ENCODE measurements at regions not wholly inside any gene's neighbourhood (a gene's known extent, or its start where the extent isn't known, plus 50 kb on each side); places are given as distances from the start of the nearest gene placed in this dataset.

GRCh38 chrX:10974920-10975319 lies 136.2 kb upstream of the HCCS start:
- intact Hi-C loops (cut with DNase I; ENCODE audit: low total_unique reads), result no loop called here
- Histone ChIP-seq H3K27ac (no peak overlapping the region), H3K4me1 (peaks cover 0 to 4% (median 0%) of the 10 kb centered on the region in 4 donors), H3K4me3 (no peak overlapping the region), H3K36me3 (no peaks in the 10 kb centered on the region), H3K27me3 (no peaks in the 10 kb centered on the region), H3K9me3 (no peaks in the 10 kb centered on the region)
- no peak for DNase-seq
- TF ChIP-seq CTCF (IDR thresholded peaks at IDR 0.05), result no peak

- H3K9me3 ChIP-seq, result no peaks in the 10 kb centered on the region
- TF ChIP-seq CTCF (IDR thresholded peaks at IDR 0.05), result no peak
- H3K4me1 ChIP-seq, result no peaks in the 10 kb centered on the region
- H3K4me3 ChIP-seq, result no peak overlapping the region
- no peaks in the 10 kb centered on the region for H3K36me3 ChIP-seq
- no peaks in the 10 kb centered on the region for H3K27me3 ChIP-seq
- DNase-seq, result no peak
- H3K27ac ChIP-seq, result no peak overlapping the region
- intact Hi-C loops (cut with DNase I; ENCODE audit: low total_unique reads), result no loop called here
These were observed 131.2 kb upstream of the HCCS start for GRCh38 chrX:10979956-10980355.

- no peaks in the 10 kb centered on the region for H3K36me3 ChIP-seq
- no peaks in the 10 kb centered on the region for H3K27me3 ChIP-seq
- no peak for DNase-seq
- no peak overlapping the region for H3K27ac ChIP-seq
- no peak overlapping the region for H3K4me3 ChIP-seq
- H3K4me1 ChIP-seq, result no peaks in the 10 kb centered on the region
- H3K9me3 ChIP-seq, result no peaks in the 10 kb centered on the region
- no peak for TF ChIP-seq CTCF (IDR thresholded peaks at IDR 0.05)
- intact Hi-C loops (cut with DNase I; ENCODE audit: low total_unique reads), result no loop called here
These were observed 129.6 kb upstream of the HCCS start for GRCh38 chrX:10981506-10981905.

DNA sequence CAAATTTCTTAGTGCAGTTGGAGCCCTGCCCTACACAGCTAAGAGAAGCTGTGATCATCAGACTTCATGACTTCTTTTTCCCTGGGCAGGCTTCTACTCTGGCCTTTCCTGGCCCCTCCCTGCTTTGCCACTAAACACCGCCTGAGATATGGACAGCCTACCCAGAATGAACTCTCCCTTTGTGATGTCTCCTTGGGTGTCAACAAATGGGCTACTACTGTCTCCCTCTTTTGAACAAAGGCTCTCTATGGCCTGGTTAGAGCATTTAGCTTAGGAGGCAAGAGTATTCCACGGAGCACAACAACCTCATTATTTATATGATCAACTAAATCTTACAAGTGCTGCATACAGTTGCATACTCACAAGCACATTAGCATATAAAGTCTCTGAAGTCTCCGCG lies 127.6 kb upstream of the HCCS start:
- H3K27ac ChIP-seq, result no peak overlapping the region
- H3K27me3 ChIP-seq, result no peaks in the 10 kb centered on the region
- no peaks in the 10 kb centered on the region for H3K9me3 ChIP-seq
- TF ChIP-seq CTCF (IDR thresholded peaks at IDR 0.05), result no peak
- intact Hi-C loops (cut with DNase I; ENCODE audit: low total_unique reads), result no loop called here
- H3K4me3 ChIP-seq, result no peak overlapping the region
- no peaks in the 10 kb centered on the region for H3K36me3 ChIP-seq
- no peak for DNase-seq
- no peaks in the 10 kb centered on the region for H3K4me1 ChIP-seq

DNA sequence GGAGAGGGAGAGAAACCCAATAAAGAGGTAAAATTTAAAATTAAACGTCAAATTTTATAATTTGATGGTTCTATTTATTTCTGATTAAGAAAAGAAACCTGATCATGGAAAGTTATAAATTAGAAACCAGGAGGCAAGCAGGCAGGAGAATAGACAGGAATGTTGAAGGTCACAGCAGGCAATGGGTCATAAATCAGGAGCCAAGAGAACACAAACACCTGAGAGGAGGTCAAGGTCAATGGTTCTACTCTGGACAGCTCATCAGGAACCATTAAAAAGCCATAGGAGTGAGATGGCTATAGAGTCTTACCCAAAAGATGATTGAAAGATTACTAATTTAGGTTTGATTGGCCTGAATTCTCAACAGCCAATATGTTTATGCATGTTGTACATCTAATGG lies 126.9 kb upstream of the HCCS start:
- Histone ChIP-seq H3K27me3 (no peaks in the 10 kb centered on the region), H3K4me1 (no peaks in the 10 kb centered on the region), H3K27ac (no peak overlapping the region), H3K4me3 (no peak overlapping the region), H3K9me3 (no peaks in the 10 kb centered on the region), H3K36me3 (no peaks in the 10 kb centered on the region)
- no peak for DNase-seq
- intact Hi-C loops (cut with DNase I; ENCODE audit: low total_unique reads), result no loop called here
- no peak for TF ChIP-seq CTCF (IDR thresholded peaks at IDR 0.05)

DNA sequence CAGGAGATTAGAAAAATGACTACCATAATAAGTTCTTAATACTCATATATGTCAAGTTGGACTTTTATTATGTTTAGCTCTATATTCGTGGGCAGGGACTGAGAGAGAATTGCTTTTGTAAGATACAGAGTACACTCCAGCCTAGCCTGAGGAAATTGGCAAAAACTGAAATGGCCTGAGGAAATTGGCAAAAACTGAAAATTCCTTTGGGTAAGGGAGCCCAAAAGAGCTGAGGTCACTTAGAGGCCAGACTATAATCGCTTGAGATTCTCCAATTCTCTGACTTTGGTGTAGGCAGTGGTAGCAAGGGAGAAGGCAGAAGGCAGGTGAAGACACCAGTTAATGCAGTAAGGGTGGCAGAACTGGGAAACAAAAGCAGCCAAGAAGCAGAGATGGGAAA lies 124.5 kb upstream of the HCCS start:
- no peak for TF ChIP-seq CTCF (IDR thresholded peaks at IDR 0.05)
- Histone ChIP-seq H3K27me3 (no peaks in the 10 kb centered on the region), H3K27ac (no peak overlapping the region), H3K4me1 (no peaks in the 10 kb centered on the region), H3K9me3 (no peaks in the 10 kb centered on the region), H3K36me3 (no peaks in the 10 kb centered on the region), H3K4me3 (no peak overlapping the region)
- no peak for DNase-seq
- intact Hi-C loops (cut with DNase I; ENCODE audit: low total_unique reads), result no loop called here

Measured in tibial artery (tissue), 4 donors.